ENCODE measurements at regions not wholly inside any gene's neighbourhood (a gene's known extent, or its start where the extent isn't known, plus 50 kb on each side); places are given as distances from the start of the nearest gene placed in this dataset.

- Mint-ChIP-seq H3K4me1 (no peaks in the 10 kb centered on the region), H3K27ac (no peak overlapping the region), H3K36me3 (ENCODE audit: low read depth) (peaks cover 4% of the 10 kb centered on the region; the same call in 2 of the 3 replicates), H3K27me3 (ENCODE audit: insufficient read depth, low read depth, poor library complexity) (no peaks in the 10 kb centered on the region), H3K4me3 (no peak overlapping the region), H3K9me3 (peaks cover 5% of the 10 kb centered on the region; the same call in 2 of the 3 replicates)
- Histone ChIP-seq H4K20me1 (replicated peaks; ENCODE audit: insufficient read depth) (no peaks in the 10 kb centered on the region), H3K4me3 (no peak overlapping the region), H3K27ac (ENCODE audit: low read depth) (no peak overlapping the region), H3K9me2 (ENCODE audit: insufficient read depth) (no peaks in the 10 kb centered on the region; the same call in 1 of the 2 replicates), H3K79me2 (replicated peaks; ENCODE audit: insufficient read depth) (no peaks in the 10 kb centered on the region), H3K4me1 (ENCODE audit: insufficient read depth) (no peaks in the 10 kb centered on the region), H2AFZ (no peak overlapping the region), H3K27me3 (ENCODE audit: insufficient read depth) (no peaks in the 10 kb centered on the region), H3K36me3 (ENCODE audit: insufficient read depth) (peaks cover 3% of the 10 kb centered on the region; the same call in 1 of the 2 replicates), H3F3A (replicated peaks; ENCODE audit: low read depth) (no peaks in the 10 kb centered on the region), H3K4me2 (no peak overlapping the region)
- ATAC-seq (no peak), DNase-seq (ENCODE audit: low spot score) (no peak)
- TF ChIP-seq CREB1 (CRISPR knock-in tag; IDR thresholded peaks at IDR 0.05; ENCODE audit: low read depth) (no peak), POLR2AphosphoS5 (IDR thresholded peaks at IDR 0.05; ENCODE audit: low read depth) (no peak), EZH2phosphoT487 (IDR thresholded peaks at IDR 0.05; ENCODE audit: unreplicated experiment) (no peak), ZNF331 (CRISPR knock-in tag; IDR thresholded peaks at IDR 0.05; ENCODE audit: low read depth) (no peak), JUNB (IDR thresholded peaks at IDR 0.05; ENCODE audit: unreplicated experiment) (no peak), NANOG (IDR thresholded peaks at IDR 0.05; ENCODE audit: borderline replicate concordance) (no peak), REST (IDR thresholded peaks at IDR 0.05; ENCODE audit: unreplicated experiment) (no peak), STAT1 (IDR thresholded peaks at IDR 0.05; ENCODE audit: unreplicated experiment) (no peak), EZH2 (IDR thresholded peaks at IDR 0.05; ENCODE audit: low read depth, unreplicated experiment) (no peak), ZNF462 (CRISPR knock-in tag; IDR thresholded peaks at IDR 0.05) (no peak), ZNF114 (CRISPR knock-in tag; IDR thresholded peaks at IDR 0.05) (no peak)
- TF ChIP-seq, protein P1, sequence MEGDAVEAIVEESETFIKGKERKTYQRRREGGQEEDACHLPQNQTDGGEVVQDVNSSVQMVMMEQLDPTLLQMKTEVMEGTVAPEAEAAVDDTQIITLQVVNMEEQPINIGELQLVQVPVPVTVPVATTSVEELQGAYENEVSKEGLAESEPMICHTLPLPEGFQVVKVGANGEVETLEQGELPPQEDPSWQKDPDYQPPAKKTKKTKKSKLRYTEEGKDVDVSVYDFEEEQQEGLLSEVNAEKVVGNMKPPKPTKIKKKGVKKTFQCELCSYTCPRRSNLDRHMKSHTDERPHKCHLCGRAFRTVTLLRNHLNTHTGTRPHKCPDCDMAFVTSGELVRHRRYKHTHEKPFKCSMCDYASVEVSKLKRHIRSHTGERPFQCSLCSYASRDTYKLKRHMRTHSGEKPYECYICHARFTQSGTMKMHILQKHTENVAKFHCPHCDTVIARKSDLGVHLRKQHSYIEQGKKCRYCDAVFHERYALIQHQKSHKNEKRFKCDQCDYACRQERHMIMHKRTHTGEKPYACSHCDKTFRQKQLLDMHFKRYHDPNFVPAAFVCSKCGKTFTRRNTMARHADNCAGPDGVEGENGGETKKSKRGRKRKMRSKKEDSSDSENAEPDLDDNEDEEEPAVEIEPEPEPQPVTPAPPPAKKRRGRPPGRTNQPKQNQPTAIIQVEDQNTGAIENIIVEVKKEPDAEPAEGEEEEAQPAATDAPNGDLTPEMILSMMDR (conservative IDR thresholded peaks at IDR 0.05; ENCODE audit: low read depth in 2 of 2) = no peak
- TF ChIP-seq, protein P2, sequence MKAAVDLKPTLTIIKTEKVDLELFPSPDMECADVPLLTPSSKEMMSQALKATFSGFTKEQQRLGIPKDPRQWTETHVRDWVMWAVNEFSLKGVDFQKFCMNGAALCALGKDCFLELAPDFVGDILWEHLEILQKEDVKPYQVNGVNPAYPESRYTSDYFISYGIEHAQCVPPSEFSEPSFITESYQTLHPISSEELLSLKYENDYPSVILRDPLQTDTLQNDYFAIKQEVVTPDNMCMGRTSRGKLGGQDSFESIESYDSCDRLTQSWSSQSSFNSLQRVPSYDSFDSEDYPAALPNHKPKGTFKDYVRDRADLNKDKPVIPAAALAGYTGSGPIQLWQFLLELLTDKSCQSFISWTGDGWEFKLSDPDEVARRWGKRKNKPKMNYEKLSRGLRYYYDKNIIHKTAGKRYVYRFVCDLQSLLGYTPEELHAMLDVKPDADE (IDR thresholded peaks at IDR 0.05) = no peak
Measured at GRCh38 chr7:120123528-120123927, 149.4 kb upstream of the KCND2 start.

Data from GM23338 (cell line).